Endothelial cell (in vitro differentiated cells): ENCODE measurements at regions not wholly inside any gene's neighbourhood (a gene's known extent, or its start where the extent isn't known, plus 50 kb on each side); places are given as distances from the start of the nearest gene placed in this dataset.

Experiments
- DNase-seq: peaks from one replicate; pipeline ENCODE4 v3.0.0; 2021; ENCODE audit warnings: low spot score
- H3K27ac Mint-ChIP-seq: one replicate; pipeline ENCODE4 v1.8.0; 2021; ENCODE audit warnings: mixed read lengths, inconsistent platforms; ENCODE audit not compliant: unreplicated experiment
- H3K27me3 Mint-ChIP-seq: one replicate; pipeline ENCODE4 v1.8.0; 2021; ENCODE audit warnings: mild to moderate bottlenecking, moderate library complexity, mixed read lengths, inconsistent platforms; ENCODE audit not compliant: unreplicated experiment
- H3K36me3 Mint-ChIP-seq: one replicate; pipeline ENCODE4 v1.8.0; 2021; ENCODE audit warnings: mild to moderate bottlenecking, low read depth, mixed read lengths, inconsistent platforms; ENCODE audit not compliant: unreplicated experiment
- H3K4me1 Mint-ChIP-seq: one replicate; pipeline ENCODE4 v1.8.0; 2021; ENCODE audit warnings: mild to moderate bottlenecking, mixed read lengths, inconsistent platforms; ENCODE audit not compliant: unreplicated experiment
- H3K4me3 Mint-ChIP-seq: one replicate; pipeline ENCODE4 v1.8.0; 2021; ENCODE audit warnings: mild to moderate bottlenecking, mixed read lengths, inconsistent platforms; ENCODE audit not compliant: unreplicated experiment
- H3K9me3 Mint-ChIP-seq: one replicate; pipeline ENCODE4 v1.8.0; 2021; ENCODE audit warnings: mixed read lengths, inconsistent platforms; ENCODE audit not compliant: unreplicated experiment
- CTCF ChIP-seq: fragments of 200-600 bp; sonication (generic); IDR thresholded peaks from one replicate; pipeline ENCODE4 v1.5.0; 2021; ENCODE audit warnings: antibody characterized with exemption; ENCODE audit not compliant: unreplicated experiment

- peaks cover 4% of the 10 kb centered on the region for H3K27me3 Mint-ChIP-seq
- DNase-seq = no peak
- H3K27ac Mint-ChIP-seq = no peak overlapping the region
- H3K9me3 Mint-ChIP-seq = no peaks in the 10 kb centered on the region
- TF ChIP-seq CTCF = no peak
- H3K36me3 Mint-ChIP-seq = no peaks in the 10 kb centered on the region
- H3K4me1 Mint-ChIP-seq = peaks cover 13% of the 10 kb centered on the region
- no peak overlapping the region for H3K4me3 Mint-ChIP-seq
These were observed 536.8 kb upstream of the JAG1 start for GRCh38 chr20:11210611-11211010.

- TF ChIP-seq CTCF = no peak
- H3K4me3 Mint-ChIP-seq = no peak overlapping the region
- DNase-seq = no peak
- no peaks in the 10 kb centered on the region for H3K36me3 Mint-ChIP-seq
- H3K27me3 Mint-ChIP-seq = peaks cover 4% of the 10 kb centered on the region
- H3K27ac Mint-ChIP-seq = no peak overlapping the region
- peaks cover 14% of the 10 kb centered on the region for H3K4me1 Mint-ChIP-seq
- no peaks in the 10 kb centered on the region for H3K9me3 Mint-ChIP-seq
These were observed 538.5 kb upstream of the JAG1 start for GRCh38 chr20:11212272-11212671.

GRCh38 chr20:11212902-11213301 is 539.1 kb upstream of the JAG1 start:
- H3K27ac Mint-ChIP-seq = no peak overlapping the region

GRCh38 chr20:11214256-11214840 is 540.5 kb upstream of the JAG1 start:
- no peak for DNase-seq
- Mint-ChIP-seq H3K27me3 (peaks cover 4% of the 10 kb centered on the region), H3K4me3 (no peak overlapping the region), H3K27ac (no peak overlapping the region), H3K4me1 (peaks cover 14% of the 10 kb centered on the region), H3K9me3 (no peaks in the 10 kb centered on the region), H3K36me3 (no peaks in the 10 kb centered on the region)
- TF ChIP-seq CTCF = no peak

More at GRCh38 chr20:11212902-11213301, 539.1 kb upstream of the JAG1 start:
- Mint-ChIP-seq H3K4me1 (peaks cover 14% of the 10 kb centered on the region), H3K27me3 (peaks cover 4% of the 10 kb centered on the region), H3K36me3 (no peaks in the 10 kb centered on the region), H3K4me3 (no peak overlapping the region), H3K9me3 (no peaks in the 10 kb centered on the region)
- DNase-seq = no peak
- no peak for TF ChIP-seq CTCF

GRCh38 chr20:11216451-11217314 is 542.9 kb upstream of the JAG1 start:
- Mint-ChIP-seq H3K27ac (no peak overlapping the region), H3K4me3 (no peak overlapping the region), H3K27me3 (peaks cover 4% of the 10 kb centered on the region), H3K36me3 (no peaks in the 10 kb centered on the region), H3K4me1 (peaks cover 19% of the 10 kb centered on the region), H3K9me3 (no peaks in the 10 kb centered on the region)
- no peak for DNase-seq
- TF ChIP-seq CTCF = no peak
